Smooth muscle cell (in vitro differentiated cells): ENCODE measurements at regions not wholly inside any gene's neighbourhood (a gene's known extent, or its start where the extent isn't known, plus 50 kb on each side); places are given as distances from the start of the nearest gene placed in this dataset.

Experiments
- DNase-seq: peaks from one replicate; lab custom pipeline; 2025; ENCODE audit not compliant: unreplicated experiment; lab: John Stamatoyannopoulos, UW
- H2AFZ ChIP-seq: fragments of 200-600 bp; sonication (generic); 2 replicates; pipeline ENCODE4 v1.6.0; 2016; ENCODE audit warnings: antibody characterized with exemption, low read depth, mild to moderate bottlenecking
- H3F3A ChIP-seq: fragments of 200-600 bp; sonication (generic); 2 replicates; pipeline ENCODE4 v1.6.0; 2017; ENCODE audit warnings: antibody characterized with exemption, low read depth
- H3K27ac ChIP-seq: fragments of 200-600 bp; sonication (generic); 2 replicates; pipeline ENCODE4 v1.5.1; 2016; ENCODE audit warnings: low read depth, mild to moderate bottlenecking
- H3K27me3 ChIP-seq: fragments of 200-600 bp; sonication (generic); 2 replicates; pipeline ENCODE4 v1.6.1; 2016; ENCODE audit warnings: low read depth, mild to moderate bottlenecking
- H3K36me3 ChIP-seq: fragments of 200-600 bp; sonication (generic); 2 replicates; pipeline ENCODE4 v1.5.1; 2016; ENCODE audit warnings: low read depth
- H3K4me1 ChIP-seq: fragments of 200-600 bp; sonication (generic); 2 replicates; pipeline ENCODE4 v1.5.1; 2016; ENCODE audit warnings: low read depth
- H3K4me2 ChIP-seq: fragments of 200-600 bp; sonication (generic); 2 replicates; pipeline ENCODE4 v1.6.0; 2016; ENCODE audit warnings: mild to moderate bottlenecking
- H3K4me3 ChIP-seq: fragments of 200-600 bp; sonication (generic); 2 replicates; pipeline ENCODE4 v1.5.1; 2016; ENCODE audit warnings: mild to moderate bottlenecking
- H3K79me2 ChIP-seq: fragments of 200-600 bp; sonication (generic); 2 replicates; pipeline ENCODE4 v1.6.0; 2016; ENCODE audit warnings: low read depth, mild to moderate bottlenecking
- H3K9ac ChIP-seq: fragments of 200-600 bp; sonication (generic); 2 replicates; pipeline ENCODE4 v1.6.0; 2016; ENCODE audit warnings: low read depth
- H3K9me3 ChIP-seq: fragments of 200-600 bp; sonication (generic); replicated peaks from 2 replicates; pipeline ENCODE4 v1.5.1; 2016; ENCODE audit warnings: low read depth
- H4K20me1 ChIP-seq: fragments of 200-600 bp; sonication (generic); 2 replicates; pipeline ENCODE4 v1.6.0; 2016; ENCODE audit warnings: low read depth
- WGBS: methylation state at CpG from one replicate; pipeline ENCODE4 v1.1.7; 2016; ENCODE audit warnings: low lambda C conversion rate; 5-methylcytosine and 5-hydroxymethylcytosine counted together
- TF ChIP-seq, protein P1 (sequence below): fragments of 200-600 bp; sonication (generic); IDR thresholded peaks from 2 replicates; pipeline ENCODE4 v1.5.1; 2017; ENCODE audit warnings: borderline replicate concordance, mild to moderate bottlenecking, antibody characterized with exemption; ENCODE audit not compliant: insufficient read depth, poor library complexity, severe bottlenecking

DNA sequence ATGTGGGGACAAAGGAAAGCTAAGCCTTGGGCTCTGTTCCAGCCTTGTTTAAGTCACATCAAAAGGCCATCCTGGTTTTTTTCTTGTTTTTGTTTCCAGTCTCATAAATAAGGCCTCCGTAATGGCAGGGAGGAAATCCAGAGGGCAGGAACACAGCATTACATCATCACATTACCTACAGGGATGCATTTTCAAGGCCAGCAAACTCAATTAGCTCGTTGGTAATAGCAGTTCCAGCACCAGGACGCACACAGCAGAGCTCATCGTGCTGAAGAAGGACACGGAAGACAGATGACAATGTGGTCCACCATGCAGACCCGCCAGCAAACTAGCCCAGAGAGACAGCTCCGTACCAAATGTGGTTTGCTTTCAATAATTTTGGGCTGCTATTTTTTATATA lies 1209.2 kb downstream of the TYW1 start:
- Histone ChIP-seq H3K9me3 (no peaks in the 10 kb centered on the region), H4K20me1 (no peaks in the 10 kb centered on the region), H3K4me2 (no peak overlapping the region), H3K27ac (no peak overlapping the region), H3K27me3 (no peaks in the 10 kb centered on the region), H2AFZ (no peak overlapping the region), H3K4me3 (no peak overlapping the region), H3K36me3 (no peaks in the 10 kb centered on the region), H3K4me1 (no peaks in the 10 kb centered on the region), H3K9ac (no peak overlapping the region), H3F3A (no peaks in the 10 kb centered on the region), H3K79me2 (no peaks in the 10 kb centered on the region)
- WGBS, result 73% methylated on average over 7 of the region's 7 CpGs
- no peak for DNase-seq
- TF ChIP-seq, protein P1, sequence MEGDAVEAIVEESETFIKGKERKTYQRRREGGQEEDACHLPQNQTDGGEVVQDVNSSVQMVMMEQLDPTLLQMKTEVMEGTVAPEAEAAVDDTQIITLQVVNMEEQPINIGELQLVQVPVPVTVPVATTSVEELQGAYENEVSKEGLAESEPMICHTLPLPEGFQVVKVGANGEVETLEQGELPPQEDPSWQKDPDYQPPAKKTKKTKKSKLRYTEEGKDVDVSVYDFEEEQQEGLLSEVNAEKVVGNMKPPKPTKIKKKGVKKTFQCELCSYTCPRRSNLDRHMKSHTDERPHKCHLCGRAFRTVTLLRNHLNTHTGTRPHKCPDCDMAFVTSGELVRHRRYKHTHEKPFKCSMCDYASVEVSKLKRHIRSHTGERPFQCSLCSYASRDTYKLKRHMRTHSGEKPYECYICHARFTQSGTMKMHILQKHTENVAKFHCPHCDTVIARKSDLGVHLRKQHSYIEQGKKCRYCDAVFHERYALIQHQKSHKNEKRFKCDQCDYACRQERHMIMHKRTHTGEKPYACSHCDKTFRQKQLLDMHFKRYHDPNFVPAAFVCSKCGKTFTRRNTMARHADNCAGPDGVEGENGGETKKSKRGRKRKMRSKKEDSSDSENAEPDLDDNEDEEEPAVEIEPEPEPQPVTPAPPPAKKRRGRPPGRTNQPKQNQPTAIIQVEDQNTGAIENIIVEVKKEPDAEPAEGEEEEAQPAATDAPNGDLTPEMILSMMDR, result no peak

DNA sequence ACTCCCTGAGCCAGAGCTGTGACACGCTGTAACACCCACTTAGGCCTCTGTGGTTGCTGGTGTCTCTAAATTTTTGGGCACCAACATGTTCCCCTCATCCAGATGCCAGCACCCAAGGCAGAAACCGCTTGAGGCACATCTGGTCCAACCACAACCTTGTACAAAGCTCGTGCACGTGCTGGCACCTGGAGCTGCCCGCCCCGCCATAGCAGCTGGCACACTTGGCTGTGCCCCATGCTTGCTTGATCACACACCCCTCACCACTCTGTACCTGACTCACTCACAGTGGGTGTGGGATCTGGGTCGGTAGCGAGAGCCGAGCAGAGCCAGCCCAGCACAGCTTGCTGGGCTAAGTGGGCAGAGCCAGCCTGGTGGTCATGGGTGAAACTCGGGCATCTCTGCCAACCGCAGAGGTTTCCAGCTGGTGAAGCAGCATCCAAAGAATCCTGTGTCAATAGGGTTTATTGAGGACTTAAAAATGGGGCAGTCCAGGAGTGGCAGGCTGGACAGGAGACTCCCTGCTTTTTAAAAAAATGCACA lies 1210.4 kb downstream of the TYW1 start:
- no peak for DNase-seq
- 98% methylated on average over 11 of the region's 11 CpGs for WGBS
- TF ChIP-seq, protein P1, result no peak
- no peaks in the 10 kb centered on the region for H4K20me1 ChIP-seq
- no peak overlapping the region for H2AFZ ChIP-seq
- H3K4me3 ChIP-seq, result no peak overlapping the region
- no peaks in the 10 kb centered on the region for H3K27me3 ChIP-seq
- no peak overlapping the region for H3K27ac ChIP-seq
- no peaks in the 10 kb centered on the region for H3K36me3 ChIP-seq
- no peaks in the 10 kb centered on the region for H3K4me1 ChIP-seq
- no peaks in the 10 kb centered on the region for H3F3A ChIP-seq
- H3K4me2 ChIP-seq, result no peak overlapping the region
- no peak overlapping the region for H3K9ac ChIP-seq
- H3K79me2 ChIP-seq, result no peaks in the 10 kb centered on the region
- H3K9me3 ChIP-seq, result no peaks in the 10 kb centered on the region

DNA sequence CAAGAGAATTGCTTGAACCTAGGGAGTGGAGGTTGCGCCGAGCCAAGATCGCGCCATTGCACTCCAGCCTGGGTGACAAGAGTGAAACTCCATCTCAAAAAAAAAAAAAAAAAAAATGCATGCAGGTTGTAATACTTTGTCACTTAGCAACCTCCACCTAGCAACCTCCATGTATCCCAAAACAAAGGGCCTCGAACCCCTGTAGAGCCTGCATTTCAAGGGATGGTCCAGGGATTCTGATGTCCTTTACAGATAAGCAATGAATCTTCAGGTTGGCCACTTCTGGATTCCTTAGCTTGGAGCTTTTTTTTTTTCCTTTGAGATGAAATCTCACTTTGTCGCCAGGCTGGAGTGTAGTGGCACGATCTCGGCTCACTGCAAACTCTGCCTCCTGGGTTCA lies 1211.0 kb downstream of the TYW1 start:
- Histone ChIP-seq H3K27me3 (no peaks in the 10 kb centered on the region), H3K9ac (no peak overlapping the region), H4K20me1 (no peaks in the 10 kb centered on the region), H3K4me3 (no peak overlapping the region), H3K36me3 (no peaks in the 10 kb centered on the region), H3K9me3 (no peaks in the 10 kb centered on the region), H3K79me2 (no peaks in the 10 kb centered on the region), H3F3A (no peaks in the 10 kb centered on the region), H3K27ac (no peak overlapping the region), H3K4me1 (no peaks in the 10 kb centered on the region), H2AFZ (no peak overlapping the region), H3K4me2 (no peak overlapping the region)
- TF ChIP-seq, protein P1, result no peak
- DNase-seq, result no peak
- 96% methylated on average over 8 of the region's 8 CpGs for WGBS

DNA sequence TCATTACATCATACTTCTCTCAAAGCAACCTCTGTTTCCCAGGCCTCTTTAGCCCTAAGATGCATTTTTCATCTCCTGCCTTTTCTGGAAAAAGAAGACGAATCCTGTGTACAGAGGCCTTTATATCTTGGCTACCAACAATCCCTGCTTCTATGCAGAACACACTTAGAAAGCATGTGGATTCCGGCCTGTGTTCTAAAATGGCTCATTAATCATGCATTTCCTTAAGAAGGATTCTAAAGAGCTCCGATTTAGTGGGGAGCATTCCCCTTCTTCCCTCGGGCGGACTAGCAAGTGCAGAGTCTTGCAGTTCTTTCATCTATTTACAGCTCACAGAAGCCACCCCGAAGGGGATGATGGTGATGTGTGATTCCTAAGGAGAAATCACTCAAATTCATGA lies 1212.9 kb downstream of the TYW1 start:
- Histone ChIP-seq H3K79me2 (no peaks in the 10 kb centered on the region), H3K4me1 (no peaks in the 10 kb centered on the region), H3K9ac (no peak overlapping the region), H3K9me3 (no peaks in the 10 kb centered on the region), H3F3A (no peaks in the 10 kb centered on the region), H3K4me2 (no peak overlapping the region), H3K27me3 (no peaks in the 10 kb centered on the region), H3K4me3 (no peak overlapping the region), H2AFZ (no peak overlapping the region), H3K36me3 (no peaks in the 10 kb centered on the region), H4K20me1 (no peaks in the 10 kb centered on the region), H3K27ac (no peak overlapping the region)
- 87% methylated on average over 6 of the region's 6 CpGs for WGBS
- no peak for DNase-seq
- TF ChIP-seq, protein P1, result no peak
